SK-N-MC (cell line): ENCODE measurements at regions not wholly inside any gene's neighbourhood (a gene's known extent, or its start where the extent isn't known, plus 50 kb on each side); places are given as distances from the start of the nearest gene placed in this dataset.

Experiments
- DNase-seq: peaks from one replicate; pipeline ENCODE4 v3.0.0-alpha.2; 2011; ENCODE audit warnings: low read depth, low spot score
- H3K27ac ChIP-seq: fragments of 200-600 bp; sonication (generic); 2 replicates; pipeline ENCODE4 v1.5.1; 2016; ENCODE audit warnings: mixed run types
- H3K36me3 ChIP-seq: fragments of 200-600 bp; sonication (generic); 2 replicates; pipeline ENCODE4 v1.6.1; 2017; ENCODE audit warnings: antibody characterized with exemption, low read length, mixed read lengths; ENCODE audit not compliant: insufficient read depth
- H3K4me3 ChIP-seq: fragments of 200-600 bp; sonication (generic); 2 replicates; pipeline ENCODE4 v1.5.1; 2016
- H3K9ac ChIP-seq: fragments of 200-600 bp; sonication (generic); 2 replicates; pipeline ENCODE4 v1.8.0; 2017; ENCODE audit warnings: mixed run types, mixed read lengths; ENCODE audit not compliant: insufficient read length
- H3K9me3 ChIP-seq: fragments of 200-600 bp; sonication (generic); 2 replicates; pipeline ENCODE4 v1.6.1; 2017; ENCODE audit warnings: low read depth, mild to moderate bottlenecking, antibody characterized with exemption, low read length, moderate library complexity, mixed read lengths
- EZH2 ChIP-seq: fragments of 200-600 bp; sonication (generic); IDR thresholded peaks from one replicate; pipeline ENCODE4 v1.6.1; 2017; ENCODE audit warnings: antibody characterized with exemption
- FOXP2 ChIP-seq: optimal IDR thresholded peaks from 2 replicates; pipeline ENCODE3; 2011; ENCODE audit warnings: mild to moderate bottlenecking, moderate library complexity; ENCODE audit not compliant: insufficient read depth; ENCODE audit errors: extremely low read length, control extremely low read depth
- POLR2AphosphoS5 ChIP-seq: IDR thresholded peaks from 2 replicates; pipeline ENCODE4 v1.6.1; 2012; ENCODE audit warnings: mild to moderate bottlenecking, low read depth, low read length, borderline replicate concordance

- Histone ChIP-seq H3K27ac (no peak overlapping the region), H3K9ac (no peak overlapping the region), H3K4me3 (no peak overlapping the region), H3K9me3 (no peaks in the 10 kb centered on the region), H3K36me3 (no peaks in the 10 kb centered on the region)
- no peak for TF ChIP-seq POLR2AphosphoS5
- TF ChIP-seq EZH2 = no peak
- no peak for TF ChIP-seq FOXP2
- no peak for DNase-seq
Observed at GRCh38 chr16:54672500-54672899, 258.2 kb upstream of the IRX5 start.

- H3K27ac ChIP-seq = no peak overlapping the region
- no peaks in the 10 kb centered on the region for H3K9me3 ChIP-seq
- H3K36me3 ChIP-seq = no peaks in the 10 kb centered on the region
- H3K9ac ChIP-seq = no peak overlapping the region
- TF ChIP-seq POLR2AphosphoS5 (no peak), FOXP2 (no peak), EZH2 (no peak)
- H3K4me3 ChIP-seq = no peak overlapping the region
- DNase-seq = no peak
Observed at GRCh38 chr16:54657709-54658102, 273.0 kb upstream of the IRX5 start.

GRCh38 chr16:54657058-54657708 is 273.5 kb upstream of the IRX5 start:
- no peak overlapping the region for H3K4me3 ChIP-seq
- DNase-seq = no peak
- TF ChIP-seq EZH2 = no peak
- TF ChIP-seq FOXP2 = no peak
- no peak for TF ChIP-seq POLR2AphosphoS5
- H3K27ac ChIP-seq = no peak overlapping the region
- H3K9ac ChIP-seq = no peak overlapping the region
- no peaks in the 10 kb centered on the region for H3K36me3 ChIP-seq
- H3K9me3 ChIP-seq = no peaks in the 10 kb centered on the region

GRCh38 chr16:54655121-54655590 is 275.5 kb upstream of the IRX5 start:
- no peak overlapping the region for H3K27ac ChIP-seq
- DNase-seq = no peak
- no peaks in the 10 kb centered on the region for H3K36me3 ChIP-seq
- no peak overlapping the region for H3K9ac ChIP-seq
- no peaks in the 10 kb centered on the region for H3K9me3 ChIP-seq
- H3K4me3 ChIP-seq = peak overlapping the region; percentile 22; the same call in 1 of the 2 replicates
- TF ChIP-seq FOXP2 (no peak), EZH2 (no peak), POLR2AphosphoS5 (no peak)

- H3K4me3 ChIP-seq = 0 out of 2 replicates have a peak overlapping the region, but pooled peaks have one; percentile 22
- H3K27ac ChIP-seq = no peak overlapping the region
- no peaks in the 10 kb centered on the region for H3K36me3 ChIP-seq
- TF ChIP-seq FOXP2 (no peak), POLR2AphosphoS5 (no peak), EZH2 (no peak)
- H3K9me3 ChIP-seq = no peaks in the 10 kb centered on the region
- DNase-seq = no peak
- no peak overlapping the region for H3K9ac ChIP-seq
Observed at GRCh38 chr16:54654429-54654828, 276.2 kb upstream of the IRX5 start.

GRCh38 chr16:54652201-54652770 is 278.4 kb upstream of the IRX5 start:
- Histone ChIP-seq H3K36me3 (no peaks in the 10 kb centered on the region), H3K4me3 (no peak overlapping the region), H3K27ac (no peak overlapping the region), H3K9me3 (no peaks in the 10 kb centered on the region), H3K9ac (no peak overlapping the region)
- DNase-seq = no peak
- TF ChIP-seq EZH2 (no peak), FOXP2 (no peak), POLR2AphosphoS5 (no peak)

- TF ChIP-seq EZH2 (no peak), FOXP2 (no peak)
- H3K9me3 ChIP-seq = no peaks in the 10 kb centered on the region
- no peaks in the 10 kb centered on the region for H3K36me3 ChIP-seq
- DNase-seq = no peak
- no peak overlapping the region for H3K4me3 ChIP-seq
- H3K9ac ChIP-seq = no peak overlapping the region
- H3K27ac ChIP-seq = no peak overlapping the region
Observed at GRCh38 chr16:54651440-54652195, 279.0 kb upstream of the IRX5 start.

GRCh38 chr16:54649876-54650275 is 280.8 kb upstream of the IRX5 start:
- TF ChIP-seq EZH2 (no peak), FOXP2 (no peak), POLR2AphosphoS5 (no peak)
- H3K9ac ChIP-seq = no peak overlapping the region
- DNase-seq = no peak
- no peaks in the 10 kb centered on the region for H3K36me3 ChIP-seq
- H3K4me3 ChIP-seq = no peak overlapping the region
- no peaks in the 10 kb centered on the region for H3K9me3 ChIP-seq
- H3K27ac ChIP-seq = no peak overlapping the region
